B cell (primary cell): ENCODE measurements at regions not wholly inside any gene's neighbourhood (a gene's known extent, or its start where the extent isn't known, plus 50 kb on each side); places are given as distances from the start of the nearest gene placed in this dataset.

ENCODE experiments used
- ATAC-seq: fragments of 200-7000 bp; cut with Tn5 transposase; one replicate; pipeline ENCODE4 v1.10.0; 2021; ENCODE audit warnings: low read depth, mild to moderate bottlenecking, moderate number of reproducible peaks, moderate library complexity
- CTCF ChIA-PET: fragments of 350-600 bp; sonication (Branson Sonifier 250); formaldehyde crosslinking; loops from one replicate; lab custom pipeline; 2021; ENCODE audit warnings: antibody characterized with exemption, inconsistent platforms; lab: Charles Lee
- POLR2A ChIA-PET: fragments of 350-600 bp; sonication (Branson Sonifier 250); formaldehyde crosslinking; loops from one replicate; lab custom pipeline; 2021; ENCODE audit warnings: antibody characterized with exemption; lab: Charles Lee
- DNase-seq: peaks from one replicate; pipeline ENCODE4 v3.0.0; 2013
- H2AFZ ChIP-seq: 2 replicates; pipeline ENCODE4 v1.6.1; 2012; ENCODE audit warnings: mild to moderate bottlenecking, low read depth, low read length; ENCODE audit not compliant: insufficient read depth, poor library complexity, severe bottlenecking
- H3K27ac ChIP-seq, 2 donors: 1 replicate in 1 of 2; 2 replicates in 1 of 2; pipeline ENCODE4 v1.5.1; 2012 to 2013; ENCODE audit warnings: low read length in 2 of 2, mild to moderate bottlenecking in 2 of 2, moderate library complexity in 1 of 2
- H3K27me3 ChIP-seq, 4 experiments: fragments of 200-600 bp in 1 of 4; sonication (generic) in 1 of 4; replicated peaks in 1 of 4; 1 replicate in 2 of 4; 2 replicates in 2 of 4; pipeline versions ENCODE4 v1.6.1 to v1.7.0; 2013 to 2016; ENCODE audit warnings: low read length in 3 of 4, mild to moderate bottlenecking in 2 of 4, mixed read lengths in 1 of 4, moderate library complexity in 1 of 4; ENCODE audit not compliant: insufficient read depth in 4 of 4, control insufficient read depth in 3 of 4; ENCODE audit errors: control extremely low read depth in 1 of 4
- H3K36me3 ChIP-seq, 2 experiments: replicated peaks in 1 of 2; 1 replicate in 1 of 2; 2 replicates in 1 of 2; pipeline versions ENCODE4 v1.6.1 to v1.7.1; 2013; ENCODE audit warnings: low read length in 1 of 2; ENCODE audit not compliant: insufficient read depth in 2 of 2, control insufficient read depth in 1 of 2; ENCODE audit errors: control extremely low read depth in 1 of 2, extremely low read depth in 1 of 2
- H3K4me1 ChIP-seq, 2 donors: fragments of 200-600 bp in 1 of 2; sonication (generic) in 1 of 2; 1 replicate in 1 of 2; 2 replicates in 1 of 2; pipeline versions ENCODE4 v1.5.1 to v1.6.1; 2013 to 2017; ENCODE audit warnings: low read length in 2 of 2; ENCODE audit not compliant: control insufficient read depth in 2 of 2, insufficient read depth in 2 of 2
- H3K4me2 ChIP-seq: replicated peaks from 2 replicates; pipeline ENCODE3; 2012; ENCODE audit warnings: mild to moderate bottlenecking, low read depth, low read length; ENCODE audit not compliant: poor library complexity, severe bottlenecking
- H3K4me3 ChIP-seq, 5 experiments: fragments of 200-600 bp in 1 of 5; sonication (generic) in 1 of 5; 1 replicate in 3 of 5; 2 replicates in 2 of 5; pipeline versions ENCODE4 v1.5.1 to v1.7.0; 2011 to 2016; ENCODE audit warnings: low read length in 4 of 5, mild to moderate bottlenecking in 4 of 5, low read depth in 2 of 5, control low read depth in 1 of 5, moderate library complexity in 1 of 5; ENCODE audit not compliant: insufficient read depth in 1 of 5; ENCODE audit errors: control extremely low read depth in 1 of 5, extremely low read depth in 1 of 5
- H3K79me2 ChIP-seq: fragments of 200-600 bp; sonication (generic); one replicate; pipeline ENCODE4 v1.6.0; 2016; ENCODE audit warnings: low read length; ENCODE audit not compliant: control insufficient read depth, insufficient read depth
- H3K9ac ChIP-seq: fragments of 200-600 bp; sonication (generic); 2 replicates; pipeline ENCODE4 v1.6.1; 2017; ENCODE audit warnings: mild to moderate bottlenecking, low read length, moderate library complexity
- H3K9me3 ChIP-seq, 3 donors: one replicate each; pipeline versions ENCODE4 v1.6.1 to v1.7.1; 2013; ENCODE audit warnings: low read length in 2 of 3; ENCODE audit not compliant: control insufficient read depth in 2 of 3, insufficient read depth in 1 of 3; ENCODE audit errors: control extremely low read depth in 1 of 3
- H4K20me1 ChIP-seq: 2 replicates; pipeline ENCODE4 v1.6.0; 2012; ENCODE audit warnings: mild to moderate bottlenecking, low read length; ENCODE audit not compliant: insufficient read depth, control insufficient read depth, poor library complexity, severe bottlenecking
- H3K27ac Mint-ChIP-seq: one replicate; pipeline ENCODE4 v1.8.0; 2021; ENCODE audit warnings: mixed read lengths
- H3K27me3 Mint-ChIP-seq: one replicate; pipeline ENCODE4 v1.8.0; 2021; ENCODE audit warnings: mixed read lengths
- H3K4me1 Mint-ChIP-seq: one replicate; pipeline ENCODE4 v1.8.0; 2021; ENCODE audit warnings: mixed read lengths
- H3K4me3 Mint-ChIP-seq: one replicate; pipeline ENCODE4 v1.8.0; 2021; ENCODE audit warnings: mixed read lengths
- H3K9me3 Mint-ChIP-seq: one replicate; pipeline ENCODE4 v1.8.0; 2022; ENCODE audit warnings: mixed read lengths; ENCODE audit not compliant: insufficient read depth
- EZH2 ChIP-seq: IDR thresholded peaks from 2 replicates; pipeline ENCODE4 v1.6.1; 2012; ENCODE audit warnings: borderline replicate concordance, low read depth, mild to moderate bottlenecking, moderate library complexity, low read length; ENCODE audit not compliant: insufficient read depth, poor library complexity, severe bottlenecking
- whole genome bisulfite sequencing: methylation state at CpG from one replicate; pipeline ENCODE4 v1.1.5; 2013; ENCODE audit warnings: missing lambda C conversion rate; ENCODE audit not compliant: insufficient coverage; 5-methylcytosine and 5-hydroxymethylcytosine counted together
- intact Hi-C: fragments of 100-400 bp; cut with micrococcal nuclease; formaldehyde crosslinking; loops from one replicate; pipeline ENCODE4 v1.10.0; 2022
- TF ChIP-seq, protein P1 (sequence below): fragments of 200-600 bp; IDR thresholded peaks from one replicate; pipeline ENCODE4 v1.8.0; 2022; ENCODE audit warnings: antibody characterized with exemption, mild to moderate bottlenecking

DNA sequence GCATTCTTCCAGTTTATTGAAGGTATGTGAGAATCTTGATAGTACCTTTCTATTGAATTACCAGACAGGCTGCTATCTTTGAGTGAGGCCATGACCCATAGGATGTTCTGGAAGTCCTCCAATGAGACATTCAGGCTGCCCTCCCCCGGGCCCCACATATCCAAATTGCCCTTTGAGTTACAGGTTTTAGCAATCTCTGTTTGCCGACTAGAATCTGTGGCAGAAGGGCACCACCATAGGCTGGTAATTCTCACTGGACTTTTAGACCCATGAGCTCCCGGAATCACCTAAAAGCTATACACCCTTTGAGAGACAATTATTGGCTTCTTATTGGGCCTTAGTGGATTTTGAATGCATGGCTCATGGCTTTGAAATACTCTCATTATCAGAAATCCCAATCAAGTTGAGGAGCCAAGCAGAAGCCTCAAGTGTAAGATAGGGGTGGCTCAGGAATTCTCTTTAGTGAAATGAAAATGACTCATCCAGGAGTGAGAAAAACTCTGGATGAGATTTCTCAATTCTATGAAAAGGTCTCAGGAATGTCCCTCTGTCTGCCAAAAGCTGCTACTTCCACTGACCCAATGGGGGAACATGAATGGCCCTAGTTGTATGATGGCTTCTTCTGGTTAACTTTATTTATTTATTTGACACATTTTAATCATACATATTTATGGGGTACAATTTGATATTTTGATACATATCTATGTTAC is 172.1 kb upstream of the CSNK1A1L start:
- peaks cover 4% of the 10 kb centered on the region for H3K9me3 Mint-ChIP-seq

DNA sequence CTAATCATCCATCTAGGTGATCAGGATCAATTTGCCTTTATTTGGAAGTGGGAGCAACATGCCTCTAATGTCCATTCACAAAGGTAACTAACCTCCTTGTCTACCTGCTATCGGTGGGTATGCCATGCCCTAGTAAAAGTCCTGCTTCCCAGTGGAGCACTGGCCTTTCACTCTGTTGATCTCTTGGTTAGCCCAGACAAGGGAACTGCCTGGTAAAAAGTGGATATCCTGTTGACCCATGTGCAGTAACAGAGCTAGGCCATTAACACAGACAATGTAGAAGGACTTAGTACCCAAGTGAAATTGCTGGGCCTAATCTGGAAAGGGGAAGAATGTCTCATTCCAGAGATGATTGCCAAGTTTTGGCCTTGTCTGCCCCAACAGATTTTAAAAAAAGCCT is 171.5 kb upstream of the CSNK1A1L start:
- intact Hi-C loops = no loop called here
- ATAC-seq (no peak), DNase-seq (no peak)
- Histone ChIP-seq H3K79me2 (no peaks in the 10 kb centered on the region), H3K9ac (no peak overlapping the region), H3K9me3 (no peaks in the 10 kb centered on the region), H2AFZ (no peak overlapping the region), H3K27ac (no peak overlapping the region), H3K36me3 (no peaks in the 10 kb centered on the region), H3K4me1 (no peaks in the 10 kb centered on the region), H3K27me3 (no peaks in the 10 kb centered on the region), H3K4me3 (no peak overlapping the region), H3K4me2 (no peak overlapping the region), H4K20me1 (no peaks in the 10 kb centered on the region)
- H3K4me1 Mint-ChIP-seq = no peaks in the 10 kb centered on the region
- CTCF ChIA-PET = no interaction called here
- H3K27me3 Mint-ChIP-seq = no peaks in the 10 kb centered on the region
- no peak overlapping the region for H3K4me3 Mint-ChIP-seq
- H3K27ac Mint-ChIP-seq = no peak overlapping the region
- 100% methylated on average over 1 of the region's 1 CpG for WGBS
- POLR2A ChIA-PET = no interaction called here
- TF ChIP-seq, protein P1, sequence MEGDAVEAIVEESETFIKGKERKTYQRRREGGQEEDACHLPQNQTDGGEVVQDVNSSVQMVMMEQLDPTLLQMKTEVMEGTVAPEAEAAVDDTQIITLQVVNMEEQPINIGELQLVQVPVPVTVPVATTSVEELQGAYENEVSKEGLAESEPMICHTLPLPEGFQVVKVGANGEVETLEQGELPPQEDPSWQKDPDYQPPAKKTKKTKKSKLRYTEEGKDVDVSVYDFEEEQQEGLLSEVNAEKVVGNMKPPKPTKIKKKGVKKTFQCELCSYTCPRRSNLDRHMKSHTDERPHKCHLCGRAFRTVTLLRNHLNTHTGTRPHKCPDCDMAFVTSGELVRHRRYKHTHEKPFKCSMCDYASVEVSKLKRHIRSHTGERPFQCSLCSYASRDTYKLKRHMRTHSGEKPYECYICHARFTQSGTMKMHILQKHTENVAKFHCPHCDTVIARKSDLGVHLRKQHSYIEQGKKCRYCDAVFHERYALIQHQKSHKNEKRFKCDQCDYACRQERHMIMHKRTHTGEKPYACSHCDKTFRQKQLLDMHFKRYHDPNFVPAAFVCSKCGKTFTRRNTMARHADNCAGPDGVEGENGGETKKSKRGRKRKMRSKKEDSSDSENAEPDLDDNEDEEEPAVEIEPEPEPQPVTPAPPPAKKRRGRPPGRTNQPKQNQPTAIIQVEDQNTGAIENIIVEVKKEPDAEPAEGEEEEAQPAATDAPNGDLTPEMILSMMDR = no peak
- TF ChIP-seq EZH2 = no peak
- H3K9me3 Mint-ChIP-seq = peaks cover 4% of the 10 kb centered on the region

More for the DNA sequence above, 172.1 kb upstream of the CSNK1A1L start:
- H3K27me3 Mint-ChIP-seq = no peaks in the 10 kb centered on the region
- H3K9me3 ChIP-seq = no peaks in the 10 kb centered on the region
- H3K4me1 Mint-ChIP-seq = no peaks in the 10 kb centered on the region
- H3K9ac ChIP-seq = no peak overlapping the region
- no peak for ATAC-seq
- H3K4me1 ChIP-seq = no peaks in the 10 kb centered on the region
- 0% methylated on average over 1 of the region's 3 CpGs for WGBS
- TF ChIP-seq, protein P1 = no peak
- ChIA-PET CTCF (no interaction called here), POLR2A (no interaction called here)
- no peaks in the 10 kb centered on the region for H3K79me2 ChIP-seq
- no peaks in the 10 kb centered on the region for H4K20me1 ChIP-seq
- H3K36me3 ChIP-seq = no peaks in the 10 kb centered on the region
- intact Hi-C loops = no loop called here
- no peaks in the 10 kb centered on the region for H3K27me3 ChIP-seq
- H3K27ac Mint-ChIP-seq = no peak overlapping the region
- no peak overlapping the region for H3K4me3 Mint-ChIP-seq
- no peak overlapping the region for H3K27ac ChIP-seq
- no peak overlapping the region for H3K4me3 ChIP-seq
- H2AFZ ChIP-seq = no peak overlapping the region
- no peak overlapping the region for H3K4me2 ChIP-seq
- DNase-seq = no peak
